ENCODE measurements at regions not wholly inside any gene's neighbourhood (a gene's known extent, or its start where the extent isn't known, plus 50 kb on each side); places are given as distances from the start of the nearest gene placed in this dataset.

DNA sequence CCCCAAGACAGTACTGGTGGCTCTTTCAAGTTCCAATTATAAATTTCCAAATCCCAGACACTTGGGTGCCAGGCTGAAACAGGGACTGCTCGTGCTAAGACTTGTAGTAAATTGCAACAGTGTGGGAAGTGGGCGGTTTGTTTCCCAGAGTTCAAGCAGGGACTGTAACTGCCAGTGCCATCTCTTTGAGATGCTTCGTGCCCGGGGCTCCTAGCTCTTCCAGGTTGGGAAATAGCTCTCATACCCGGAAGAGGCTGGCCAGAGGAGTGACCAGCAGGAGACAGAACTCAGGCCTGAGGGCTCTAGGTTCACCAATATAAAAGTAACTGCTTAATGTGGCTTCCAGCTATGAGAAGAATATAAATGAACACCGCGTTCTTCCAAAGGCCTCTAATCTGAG lies 54.0 kb upstream of the NEO1 start:
- no peak overlapping the region for H3K4me3 ChIP-seq (ENCODE audit: low read length)
- no peaks in the 10 kb centered on the region for H3K9me3 ChIP-seq (ENCODE audit: insufficient read depth, low read length)
- H3K27me3 ChIP-seq (ENCODE audit: low read depth, low read length) = peaks cover 20% of the 10 kb centered on the region
- H3K36me3 ChIP-seq (replicated peaks; ENCODE audit: low read depth, low read length) = no peaks in the 10 kb centered on the region
- H3K9ac ChIP-seq (ENCODE audit: low read length) = no peak overlapping the region
- H3K4me1 ChIP-seq (ENCODE audit: low read length) = no peaks in the 10 kb centered on the region
- H4K20me1 ChIP-seq (ENCODE audit: insufficient read depth, low read length) = no peaks in the 10 kb centered on the region
- no peak overlapping the region for H3K4me2 ChIP-seq (ENCODE audit: low read length)
- H3K79me2 ChIP-seq (ENCODE audit: low read length) = no peaks in the 10 kb centered on the region
- TF ChIP-seq, protein P1, sequence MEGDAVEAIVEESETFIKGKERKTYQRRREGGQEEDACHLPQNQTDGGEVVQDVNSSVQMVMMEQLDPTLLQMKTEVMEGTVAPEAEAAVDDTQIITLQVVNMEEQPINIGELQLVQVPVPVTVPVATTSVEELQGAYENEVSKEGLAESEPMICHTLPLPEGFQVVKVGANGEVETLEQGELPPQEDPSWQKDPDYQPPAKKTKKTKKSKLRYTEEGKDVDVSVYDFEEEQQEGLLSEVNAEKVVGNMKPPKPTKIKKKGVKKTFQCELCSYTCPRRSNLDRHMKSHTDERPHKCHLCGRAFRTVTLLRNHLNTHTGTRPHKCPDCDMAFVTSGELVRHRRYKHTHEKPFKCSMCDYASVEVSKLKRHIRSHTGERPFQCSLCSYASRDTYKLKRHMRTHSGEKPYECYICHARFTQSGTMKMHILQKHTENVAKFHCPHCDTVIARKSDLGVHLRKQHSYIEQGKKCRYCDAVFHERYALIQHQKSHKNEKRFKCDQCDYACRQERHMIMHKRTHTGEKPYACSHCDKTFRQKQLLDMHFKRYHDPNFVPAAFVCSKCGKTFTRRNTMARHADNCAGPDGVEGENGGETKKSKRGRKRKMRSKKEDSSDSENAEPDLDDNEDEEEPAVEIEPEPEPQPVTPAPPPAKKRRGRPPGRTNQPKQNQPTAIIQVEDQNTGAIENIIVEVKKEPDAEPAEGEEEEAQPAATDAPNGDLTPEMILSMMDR (IDR thresholded peaks at IDR 0.05; ENCODE audit: low read depth, low read length) = no peak
- TF ChIP-seq EZH2phosphoT487 (IDR thresholded peaks at IDR 0.05; ENCODE audit: low read depth) = no peak
- H3K27ac ChIP-seq (ENCODE audit: low read length) = no peak overlapping the region
- no peak overlapping the region for H2AFZ ChIP-seq (ENCODE audit: low read depth, low read length)

DNA sequence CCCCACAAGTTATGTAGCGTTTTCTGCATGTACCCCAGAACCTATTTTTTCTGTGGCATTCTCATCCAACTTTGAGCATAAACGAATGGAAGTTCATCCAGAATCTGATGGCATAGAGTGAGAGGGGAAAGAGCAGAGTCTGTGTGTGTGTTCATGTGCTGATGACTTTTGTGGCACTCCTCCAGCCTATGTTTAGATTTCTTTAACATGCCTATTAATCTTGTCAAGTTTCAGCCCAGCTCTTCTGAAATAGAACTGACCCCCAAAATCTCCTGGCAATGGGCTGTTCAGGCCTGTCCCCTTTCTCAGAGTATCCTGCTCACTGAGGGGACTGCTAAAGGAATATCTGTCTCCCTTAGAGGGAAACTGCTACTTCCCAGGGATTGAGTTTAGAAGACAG lies 56.4 kb upstream of the NEO1 start:
- Histone ChIP-seq H4K20me1 (ENCODE audit: insufficient read depth, low read length) (no peaks in the 10 kb centered on the region), H2AFZ (ENCODE audit: low read depth, low read length) (no peak overlapping the region), H3K9me3 (ENCODE audit: insufficient read depth, low read length) (no peaks in the 10 kb centered on the region), H3K79me2 (ENCODE audit: low read length) (no peaks in the 10 kb centered on the region), H3K4me3 (ENCODE audit: low read length) (no peak overlapping the region), H3K4me2 (ENCODE audit: low read length) (no peak overlapping the region), H3K27ac (ENCODE audit: low read length) (no peak overlapping the region), H3K4me1 (ENCODE audit: low read length) (no peaks in the 10 kb centered on the region), H3K36me3 (replicated peaks; ENCODE audit: low read depth, low read length) (no peaks in the 10 kb centered on the region), H3K27me3 (ENCODE audit: low read depth, low read length) (peaks cover 20% of the 10 kb centered on the region), H3K9ac (ENCODE audit: low read length) (no peak overlapping the region)
- TF ChIP-seq EZH2phosphoT487 (IDR thresholded peaks at IDR 0.05; ENCODE audit: low read depth) = no peak
- TF ChIP-seq, protein P1 (IDR thresholded peaks at IDR 0.05; ENCODE audit: low read depth, low read length) = no peak

DNA sequence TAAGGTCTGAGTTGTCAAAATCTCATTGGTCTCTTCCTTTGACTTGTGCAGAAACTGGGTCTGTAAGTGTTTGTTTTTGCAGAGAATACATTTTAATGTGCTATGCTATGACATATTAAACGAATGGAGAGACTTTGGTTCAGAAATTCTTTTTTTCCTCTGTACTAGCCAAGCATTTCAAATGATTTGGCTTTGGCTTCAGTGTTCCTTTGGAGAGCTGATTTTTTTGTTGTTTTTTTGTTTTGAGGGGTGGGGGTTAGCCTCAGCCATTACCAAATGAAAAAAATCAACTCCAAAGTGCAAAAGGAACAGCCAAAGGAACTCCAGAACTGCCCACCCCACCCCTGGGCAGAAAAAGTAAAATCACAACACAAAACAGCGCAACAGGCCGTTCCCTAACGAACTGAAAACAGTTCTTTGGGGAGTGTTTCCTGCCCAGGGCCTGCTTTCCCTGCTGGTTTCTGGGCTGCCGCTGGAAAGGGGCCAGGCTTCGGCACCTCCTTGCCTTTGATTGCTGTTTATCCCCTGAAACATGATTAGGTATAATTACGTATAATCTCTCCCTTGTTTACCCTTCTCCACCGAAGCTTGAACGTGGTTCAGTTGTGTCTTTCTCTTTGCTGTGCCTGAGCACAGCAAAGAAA lies 57.6 kb upstream of the NEO1 start:
- no peaks in the 10 kb centered on the region for H3K9me3 ChIP-seq (ENCODE audit: insufficient read depth, low read length)
- TF ChIP-seq, protein P1 (IDR thresholded peaks at IDR 0.05; ENCODE audit: low read depth, low read length) = no peak
- TF ChIP-seq EZH2phosphoT487 (IDR thresholded peaks at IDR 0.05; ENCODE audit: low read depth) = no peak
- H3K27ac ChIP-seq (ENCODE audit: low read length) = no peak overlapping the region
- no peak overlapping the region for H3K4me3 ChIP-seq (ENCODE audit: low read length)
- no peak overlapping the region for H2AFZ ChIP-seq (ENCODE audit: low read depth, low read length)
- no peaks in the 10 kb centered on the region for H4K20me1 ChIP-seq (ENCODE audit: insufficient read depth, low read length)
- peaks cover 20% of the 10 kb centered on the region for H3K27me3 ChIP-seq (ENCODE audit: low read depth, low read length)
- no peaks in the 10 kb centered on the region for H3K36me3 ChIP-seq (replicated peaks; ENCODE audit: low read depth, low read length)
- H3K79me2 ChIP-seq (ENCODE audit: low read length) = no peaks in the 10 kb centered on the region
- no peak overlapping the region for H3K4me2 ChIP-seq (ENCODE audit: low read length)
- H3K4me1 ChIP-seq (ENCODE audit: low read length) = no peaks in the 10 kb centered on the region
- H3K9ac ChIP-seq (ENCODE audit: low read length) = no peak overlapping the region

DNA sequence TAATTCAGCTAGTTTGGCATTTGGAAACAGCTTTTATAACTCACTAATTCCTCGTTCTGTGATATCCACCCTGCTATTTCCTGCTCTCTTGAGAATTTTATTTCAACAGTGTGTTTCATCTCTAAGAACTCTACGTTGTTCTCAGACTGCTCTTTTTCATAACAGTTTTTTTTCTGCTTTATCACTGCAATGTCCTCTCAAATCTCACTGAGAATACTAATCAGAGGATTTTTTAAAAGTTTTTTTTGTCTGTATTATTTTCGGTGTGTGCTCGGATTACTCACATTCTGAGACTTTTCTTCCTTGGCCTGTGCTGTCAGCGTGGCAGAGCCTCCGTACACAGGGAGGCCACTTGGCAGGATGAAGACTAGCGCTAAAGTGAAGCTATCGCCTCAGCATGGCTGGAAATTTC lies 59.4 kb upstream of the NEO1 start:
- Histone ChIP-seq H3K9ac (ENCODE audit: low read length) (no peak overlapping the region), H3K4me1 (ENCODE audit: low read length) (no peaks in the 10 kb centered on the region), H3K4me2 (ENCODE audit: low read length) (no peak overlapping the region), H3K27me3 (ENCODE audit: low read depth, low read length) (peaks cover 13% of the 10 kb centered on the region), H3K79me2 (ENCODE audit: low read length) (no peaks in the 10 kb centered on the region), H2AFZ (ENCODE audit: low read depth, low read length) (no peak overlapping the region), H3K27ac (ENCODE audit: low read length) (no peak overlapping the region), H3K36me3 (replicated peaks; ENCODE audit: low read depth, low read length) (no peaks in the 10 kb centered on the region), H3K9me3 (ENCODE audit: insufficient read depth, low read length) (no peaks in the 10 kb centered on the region), H4K20me1 (ENCODE audit: insufficient read depth, low read length) (no peaks in the 10 kb centered on the region), H3K4me3 (ENCODE audit: low read length) (no peak overlapping the region)
- no peak for TF ChIP-seq EZH2phosphoT487 (IDR thresholded peaks at IDR 0.05; ENCODE audit: low read depth)
- TF ChIP-seq, protein P1 (IDR thresholded peaks at IDR 0.05; ENCODE audit: low read depth, low read length) = no peak
